HG03064 (cell line): ENCODE measurements at regions not wholly inside any gene's neighbourhood (a gene's known extent, or its start where the extent isn't known, plus 50 kb on each side); places are given as distances from the start of the nearest gene placed in this dataset.

Experiments used
- ATAC-seq: cut with Tn5 transposase; IDR thresholded peaks from one replicate; pipeline ENCODE4 v1.9.1; 2021; ENCODE audit warnings: low read depth; ENCODE audit not compliant: unreplicated experiment

DNA sequence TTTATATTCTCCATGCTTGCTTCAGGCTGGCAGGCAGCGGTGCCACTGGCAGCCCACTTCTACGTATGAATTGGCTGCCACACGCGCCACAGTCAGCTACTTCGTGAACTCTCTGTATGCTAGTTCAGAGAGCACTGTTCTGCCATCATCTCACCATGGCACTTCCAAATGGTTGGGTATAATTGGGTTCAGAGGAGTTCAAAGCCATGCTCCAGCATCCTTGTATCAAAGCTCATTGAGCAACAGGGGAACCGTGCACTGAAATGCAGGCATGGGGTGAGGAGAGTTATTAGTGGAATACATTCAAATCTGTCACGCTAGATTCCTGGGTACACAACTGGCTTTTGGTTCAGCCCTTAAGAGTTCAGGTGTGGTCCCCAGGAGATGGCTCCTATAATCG is 519.9 kb upstream of the NOX3 start:
- no peak for ATAC-seq

DNA sequence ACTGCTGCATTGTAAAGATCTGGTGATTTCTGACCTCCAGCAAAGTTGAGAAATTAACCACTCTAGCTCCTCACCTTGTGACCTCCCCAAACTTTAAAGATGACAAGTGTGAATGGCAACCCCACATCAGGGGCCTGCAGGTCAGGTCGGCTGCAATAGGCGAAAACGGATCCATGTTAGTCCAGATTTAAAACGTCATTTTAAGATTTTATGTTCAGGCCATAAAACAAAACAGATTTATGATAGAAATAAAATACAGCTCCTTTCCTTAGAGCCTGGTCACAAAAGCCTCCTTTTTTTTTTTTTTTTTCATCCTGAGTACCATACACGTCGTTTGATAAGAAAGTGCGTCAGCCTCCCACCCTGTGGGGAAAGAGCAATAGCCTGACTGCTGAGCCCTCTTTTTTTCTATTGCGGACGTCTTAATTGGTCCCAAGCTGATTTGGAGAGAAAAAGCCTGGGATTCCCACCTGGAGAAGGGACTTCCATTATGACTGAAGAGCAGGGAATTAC is 519.2 kb upstream of the NOX3 start:
- ATAC-seq: no peak

DNA sequence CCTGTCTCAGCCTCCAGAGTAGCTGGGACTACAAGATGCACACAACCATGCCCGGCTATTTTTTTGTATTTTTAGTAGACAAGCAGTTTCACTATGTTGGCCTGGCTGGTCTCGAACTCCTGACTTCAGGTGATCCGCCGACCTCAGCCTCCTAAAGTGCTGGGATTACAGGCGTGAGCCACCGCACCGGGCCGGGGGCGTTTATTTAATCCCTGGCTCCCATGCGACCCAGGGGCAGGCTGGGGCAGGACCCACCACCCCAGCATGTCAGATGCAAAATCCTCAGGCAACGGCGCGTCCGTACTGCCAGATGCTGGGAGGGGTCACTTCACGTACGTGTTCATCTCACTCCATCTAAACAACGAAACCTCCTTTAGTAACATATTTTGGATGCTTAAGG is 518.7 kb upstream of the NOX3 start:
- no peak for ATAC-seq

DNA sequence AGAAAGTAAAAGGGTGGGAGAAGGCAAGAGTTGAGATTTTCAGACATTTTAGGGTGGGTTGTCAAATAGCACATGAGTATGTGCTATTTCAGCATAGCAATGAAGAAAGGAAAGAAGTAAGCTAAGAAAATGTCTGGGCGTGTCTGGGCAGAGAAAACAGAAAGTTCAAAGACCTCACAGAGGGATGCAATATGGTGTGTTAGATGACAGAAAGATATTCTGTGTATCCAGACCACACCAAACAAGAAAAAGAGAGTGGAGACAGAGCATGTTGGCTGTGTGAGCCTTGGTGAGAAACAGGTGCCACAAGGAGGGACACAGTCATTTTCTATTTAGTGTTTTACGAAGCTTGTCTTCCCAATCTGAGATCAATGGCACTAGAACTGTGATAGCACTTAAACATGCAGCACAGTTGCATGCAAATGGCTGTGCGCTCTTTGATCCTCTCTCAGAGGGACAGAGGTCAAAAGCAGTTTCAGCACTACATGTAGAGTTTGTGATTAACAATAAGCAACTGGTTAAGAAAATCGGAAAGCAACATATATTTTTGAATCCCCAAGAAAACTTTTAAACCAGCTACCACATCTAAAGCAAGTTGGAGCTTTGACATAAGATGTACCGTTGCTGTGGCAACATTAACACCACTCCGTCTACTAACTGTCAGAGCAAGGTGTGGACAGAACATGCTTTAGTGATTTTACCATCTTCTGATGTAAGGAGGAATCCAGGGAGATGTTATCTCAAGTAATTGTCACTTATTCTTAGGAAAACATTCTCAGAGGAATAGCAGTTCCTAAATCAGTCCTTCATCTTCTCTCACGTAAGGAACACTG is 515.5 kb upstream of the NOX3 start:
- ATAC-seq: no peak

DNA sequence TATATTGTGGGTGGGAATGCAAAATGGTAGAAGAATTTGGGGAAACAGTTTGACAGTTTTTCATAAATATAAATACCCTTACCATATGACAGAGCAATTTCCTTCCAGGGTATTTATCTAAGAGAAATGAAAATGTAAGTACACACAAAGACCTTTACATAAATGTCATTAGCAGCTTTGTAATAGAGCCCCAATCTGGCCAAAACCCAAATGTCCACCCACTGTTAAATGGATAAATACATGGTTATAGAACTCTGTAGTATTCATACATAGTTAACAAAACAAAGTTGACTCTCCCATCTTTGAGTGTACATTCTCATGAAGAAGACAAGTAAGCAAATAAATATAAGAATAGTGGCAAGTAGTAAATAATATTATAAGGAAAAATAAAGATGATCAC is 514.8 kb upstream of the NOX3 start:
- ATAC-seq: no peak

DNA sequence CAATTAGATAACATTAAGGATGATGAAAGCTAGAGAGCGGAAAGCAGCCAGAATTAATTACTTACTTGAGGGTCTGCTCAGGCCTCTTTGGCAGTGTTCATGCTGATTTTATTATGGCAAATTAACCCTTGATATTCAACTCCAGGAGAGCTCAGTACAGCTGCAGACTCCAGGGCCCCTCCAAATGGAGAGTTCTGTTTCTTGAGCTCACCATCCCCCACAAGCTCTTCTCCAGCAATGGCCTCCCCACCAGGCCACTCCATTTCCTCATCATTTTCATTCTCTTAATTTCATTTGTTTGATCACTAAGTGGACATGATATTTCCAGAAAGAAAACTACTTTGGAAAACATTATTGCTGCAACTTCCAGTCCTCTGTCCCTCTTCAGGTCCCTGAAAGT is 513.3 kb upstream of the NOX3 start:
- ATAC-seq: no peak

DNA sequence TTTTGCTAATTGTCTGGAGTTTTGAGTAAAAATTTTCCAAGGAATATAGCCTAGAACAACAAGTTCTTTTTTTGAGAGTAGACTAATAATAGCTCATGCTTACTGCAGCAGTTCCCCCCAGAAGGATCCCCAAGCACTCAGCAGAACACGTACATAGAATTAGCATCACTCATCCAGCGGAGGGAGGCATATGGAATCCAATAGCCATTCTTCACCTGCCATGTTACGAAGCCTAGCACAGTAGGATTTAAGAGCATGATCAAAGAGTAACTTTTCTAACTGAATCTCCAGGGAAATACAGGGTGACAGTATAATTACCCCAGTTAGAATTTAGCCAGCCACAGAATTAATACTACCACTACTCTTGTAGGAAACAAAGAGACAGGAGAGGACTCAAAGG is 511.7 kb upstream of the NOX3 start:
- no peak for ATAC-seq

DNA sequence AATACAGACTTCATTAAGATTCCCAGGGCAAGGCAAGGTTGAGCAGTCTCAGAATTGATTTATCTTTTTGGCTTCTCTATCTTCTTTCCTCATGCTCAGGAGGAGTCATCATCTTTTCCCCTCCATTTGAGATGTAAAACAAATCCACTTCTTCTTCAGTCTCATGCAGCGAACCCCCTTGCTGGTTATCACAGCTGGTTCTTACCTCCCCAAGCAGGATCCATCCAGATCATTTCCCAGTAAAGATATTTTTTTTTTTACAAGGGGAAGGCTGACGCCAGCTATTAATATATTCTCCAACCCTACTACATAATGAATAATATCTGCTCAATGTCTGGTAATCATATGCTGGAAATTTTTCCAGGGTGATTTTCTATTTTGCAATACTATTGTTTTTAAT is 508.9 kb upstream of the NOX3 start:
- ATAC-seq: no peak

DNA sequence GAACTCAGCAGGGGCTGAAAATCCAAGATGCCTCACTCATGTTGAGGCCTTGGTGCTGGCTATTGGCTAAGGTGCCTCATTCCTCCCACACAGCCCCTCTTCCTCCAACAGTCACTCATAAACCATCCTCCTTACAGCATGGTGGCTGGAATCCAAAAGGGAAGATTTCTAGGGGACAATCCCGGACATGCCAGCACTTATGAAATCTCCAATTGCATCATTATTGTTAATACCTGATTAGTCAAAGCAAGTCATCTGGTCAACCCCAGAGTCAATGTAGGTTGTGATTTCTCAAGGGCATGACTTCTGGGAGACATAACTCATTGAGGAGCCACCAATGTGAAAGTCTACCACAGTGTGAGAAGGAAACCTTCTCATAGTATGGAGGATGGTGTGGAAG is 506.6 kb upstream of the NOX3 start:
- ATAC-seq: no peak

DNA sequence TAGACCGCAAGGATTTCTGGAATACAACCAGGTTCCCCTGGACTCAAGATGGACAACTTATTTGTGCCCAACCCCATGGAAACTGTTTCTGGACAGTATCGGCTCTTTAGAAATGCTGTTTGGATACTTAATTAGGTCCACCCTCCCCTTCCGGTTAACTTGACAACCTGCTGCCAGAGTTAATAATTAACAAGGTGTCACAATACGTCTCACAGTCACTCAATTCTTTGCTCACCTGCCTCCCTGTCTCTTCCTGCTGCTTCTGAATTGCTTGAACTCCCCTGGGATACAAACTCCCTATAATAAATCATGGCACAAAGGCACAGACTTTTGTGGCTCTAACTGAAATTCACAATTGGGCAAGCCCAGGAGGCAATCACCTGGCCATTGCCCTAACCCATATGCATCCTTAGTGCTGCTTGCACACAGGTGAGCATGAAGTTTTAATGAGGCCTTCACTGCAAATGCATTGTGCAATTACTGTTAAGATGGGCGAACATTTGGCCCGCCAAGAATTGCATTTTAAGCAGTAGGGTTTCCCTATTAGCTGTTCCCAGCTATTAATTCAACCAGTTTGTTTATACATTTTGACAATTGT is 504.4 kb upstream of the NOX3 start:
- no peak for ATAC-seq

DNA sequence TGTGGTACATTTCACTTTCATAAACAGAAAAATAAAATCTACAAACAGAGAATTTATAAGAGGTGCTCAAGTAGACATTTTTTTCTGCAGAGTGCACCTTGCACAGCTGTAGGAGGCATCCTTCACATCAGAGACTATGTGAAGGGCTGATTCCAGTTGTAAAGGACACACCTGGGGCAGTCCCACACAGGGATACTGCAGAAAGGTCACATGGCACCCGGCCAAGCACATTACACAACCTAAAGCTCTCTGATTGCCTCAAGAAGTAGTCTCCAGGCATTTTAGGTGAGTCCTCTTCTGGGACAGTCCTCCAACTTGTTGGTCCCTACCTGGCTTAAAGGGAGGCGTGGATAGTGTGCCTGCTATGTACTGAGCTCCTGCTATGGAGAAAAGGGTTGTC is 502.9 kb upstream of the NOX3 start:
- no peak for ATAC-seq

DNA sequence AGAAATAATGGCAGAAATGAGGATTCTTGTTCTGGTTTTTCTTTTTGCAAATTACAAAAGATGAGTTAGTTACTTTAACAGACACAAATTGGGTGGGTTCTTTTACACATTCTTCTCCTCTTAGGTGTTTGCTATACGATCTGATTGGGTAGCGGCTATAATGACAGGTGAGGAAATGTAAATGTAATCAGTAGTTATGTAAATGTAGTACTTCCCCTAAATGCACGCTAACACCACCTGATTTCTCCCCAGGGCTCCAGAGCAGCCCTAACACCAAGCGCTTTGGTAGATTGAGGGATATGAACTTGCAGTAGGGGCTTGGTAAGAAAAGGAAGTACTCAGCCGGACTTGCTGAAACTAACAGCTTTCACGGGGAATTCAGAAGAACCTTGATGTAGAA is 499.4 kb upstream of the NOX3 start:
- ATAC-seq: no peak

DNA sequence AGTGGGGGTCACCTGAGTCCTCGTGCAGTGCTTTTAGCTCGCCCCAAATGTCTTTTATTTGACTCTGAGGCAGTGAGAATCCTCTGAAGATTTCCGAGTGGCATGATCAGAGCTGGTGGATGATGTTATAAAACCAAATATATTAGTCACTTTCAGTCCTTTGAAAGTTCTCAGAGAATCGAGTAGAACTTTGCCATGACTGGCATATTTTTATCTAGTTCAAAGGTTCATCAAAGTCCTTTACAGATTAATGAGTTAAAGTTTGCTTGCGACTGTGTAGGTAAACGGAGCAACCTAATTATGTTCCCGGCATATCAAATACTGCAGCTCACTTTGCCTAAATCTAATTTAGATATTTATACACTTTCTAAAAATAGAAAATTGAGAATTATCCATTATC is 498.5 kb upstream of the NOX3 start:
- no peak for ATAC-seq

DNA sequence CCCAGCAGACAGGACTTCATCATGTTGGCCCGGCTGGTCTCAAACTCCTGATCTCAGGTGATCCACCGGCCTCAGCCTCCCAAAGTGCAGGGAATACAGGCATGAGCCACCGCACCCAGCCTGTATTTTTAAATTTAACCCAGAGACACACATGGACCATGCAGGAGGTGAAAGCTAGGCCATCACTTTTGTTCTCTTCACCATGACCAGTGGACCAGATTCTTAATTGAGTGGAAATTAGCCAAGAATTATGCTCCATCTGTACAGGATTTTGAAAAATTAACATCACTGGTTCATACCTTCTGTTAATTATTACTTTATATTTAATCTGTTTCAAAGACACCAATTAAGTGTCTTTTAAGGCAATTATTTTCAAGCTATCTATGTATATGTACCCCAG is 493.6 kb upstream of the NOX3 start:
- no peak for ATAC-seq

DNA sequence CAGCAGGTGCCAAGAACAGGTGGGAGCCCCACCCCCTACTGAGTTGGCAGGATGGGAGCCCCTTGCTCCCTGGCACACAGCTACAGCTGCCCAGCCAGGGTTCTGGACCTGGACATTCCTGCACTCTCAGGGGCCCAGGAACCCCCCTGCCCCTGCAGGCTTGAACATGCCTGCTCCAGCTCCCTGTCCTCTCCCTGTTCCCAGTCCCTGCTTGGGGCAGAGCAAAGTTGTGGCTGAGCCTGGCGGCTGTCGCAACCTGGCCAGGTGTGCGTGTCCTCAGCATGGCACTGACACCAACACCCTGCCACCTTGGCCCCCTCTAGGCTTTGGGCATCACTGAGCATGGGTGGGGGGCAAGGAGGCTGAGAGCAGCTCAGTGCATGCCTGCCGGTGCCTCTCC is 491.2 kb upstream of the NOX3 start:
- ATAC-seq: no peak

DNA sequence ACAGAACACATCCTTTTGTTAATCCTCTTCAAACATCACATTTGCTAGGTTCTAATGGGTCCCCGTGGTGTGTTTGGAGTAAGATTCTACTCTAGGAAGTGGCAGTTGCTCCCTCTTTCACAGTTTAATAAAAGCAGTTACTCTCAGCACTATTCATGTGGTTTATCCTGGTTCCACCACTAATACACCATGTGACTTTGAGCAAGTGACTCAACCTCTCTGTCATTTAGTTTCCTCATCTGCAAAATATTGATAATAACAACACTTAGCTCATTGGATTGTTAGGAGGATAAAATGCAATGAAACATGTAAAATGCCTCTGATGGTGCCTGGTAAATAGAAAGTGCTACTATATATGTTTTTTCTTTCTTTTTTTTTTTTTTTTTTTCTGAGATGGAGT is 488.0 kb upstream of the NOX3 start:
- no peak for ATAC-seq

DNA sequence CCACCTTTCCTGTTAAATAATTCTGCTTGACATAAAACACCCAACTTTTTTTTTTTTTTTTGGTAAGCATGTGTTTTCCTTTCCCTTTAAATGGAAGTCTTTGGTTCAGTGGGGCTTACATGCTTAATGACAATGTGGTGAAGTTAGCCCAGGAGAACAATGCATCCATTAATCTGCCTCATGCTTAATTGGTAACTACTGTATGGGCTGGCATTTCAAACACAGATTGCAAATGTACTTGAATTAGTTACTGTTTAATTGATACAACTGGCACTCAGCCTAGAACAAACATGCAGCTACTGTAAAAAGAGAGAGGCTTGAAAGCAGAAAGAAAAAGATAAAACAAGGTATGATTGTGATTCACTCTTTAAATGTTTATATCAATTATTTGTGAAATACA is 483.6 kb upstream of the NOX3 start:
- ATAC-seq: no peak

DNA sequence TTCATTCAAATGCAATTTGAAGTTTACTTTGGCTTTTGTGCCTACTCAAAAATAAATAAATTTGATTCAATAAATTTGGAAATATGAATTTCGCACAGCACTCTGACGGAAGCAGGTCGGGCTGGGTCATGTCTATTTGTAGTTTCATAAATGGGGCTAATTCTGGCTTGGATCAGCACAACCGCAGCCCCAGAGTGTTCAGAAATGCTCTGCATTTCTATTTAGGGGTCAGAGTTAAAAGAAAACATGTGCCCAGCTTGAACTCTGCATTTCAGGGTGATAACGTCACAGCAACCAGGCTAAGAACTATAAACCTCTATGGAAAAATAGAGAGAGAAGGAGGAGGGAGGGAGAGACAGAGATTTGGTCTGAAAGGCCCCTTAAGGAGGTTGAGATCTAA is 480.9 kb upstream of the NOX3 start:
- no peak for ATAC-seq

DNA sequence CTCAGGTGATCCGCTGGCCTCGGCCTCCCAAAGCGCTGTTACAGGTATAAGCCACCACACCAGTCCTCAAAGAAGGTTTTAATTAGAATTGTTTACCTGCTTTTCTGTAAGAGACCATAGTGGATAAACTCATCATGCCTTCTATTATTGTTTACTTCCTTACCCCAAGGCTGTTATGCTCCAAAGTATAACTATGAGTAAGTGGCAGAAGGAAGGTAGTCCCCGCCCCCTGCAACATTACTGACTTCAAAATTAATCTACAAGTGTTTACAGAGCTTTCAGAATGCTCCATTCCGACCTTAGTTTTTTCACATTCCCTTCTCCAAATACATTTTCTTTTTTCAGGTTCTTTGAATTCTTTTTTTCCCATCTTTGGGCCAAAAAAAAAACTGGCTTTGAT is 480.5 kb upstream of the NOX3 start:
- ATAC-seq: no peak

DNA sequence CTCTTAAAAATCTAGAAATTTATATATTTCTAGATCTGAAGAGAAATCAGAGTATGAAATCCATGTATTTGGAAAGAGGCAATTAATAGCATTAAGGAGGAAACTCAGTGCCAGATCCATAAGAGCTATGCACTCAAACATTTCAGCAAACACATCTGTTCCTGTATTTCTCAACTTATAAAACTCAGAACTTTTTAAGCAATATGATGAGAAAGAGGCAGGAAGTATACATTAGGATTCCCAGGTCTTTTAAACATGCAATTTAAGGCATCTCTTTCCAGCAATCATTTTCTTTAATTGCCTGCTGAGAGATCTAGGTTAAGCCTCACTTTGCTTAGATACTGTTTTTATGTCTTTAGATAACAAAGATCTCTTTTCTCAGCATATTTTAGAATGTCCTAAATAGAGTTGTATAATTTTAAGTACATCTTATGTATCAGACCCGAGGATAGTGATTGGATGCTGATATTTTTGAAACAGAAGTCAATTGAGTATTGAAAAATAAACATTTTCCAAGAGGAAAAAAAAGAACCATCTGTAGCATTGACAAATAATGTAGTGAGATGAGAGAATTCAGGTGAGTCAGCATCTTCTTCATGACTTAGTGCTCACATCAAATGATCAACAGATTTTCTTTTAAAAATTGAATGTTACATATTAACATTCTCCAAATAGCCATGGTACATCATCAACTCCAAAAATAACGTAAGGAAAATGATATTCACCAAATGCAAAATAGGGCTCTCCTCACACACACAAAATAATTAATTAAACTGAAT is 461.4 kb upstream of the NOX3 start:
- no peak for ATAC-seq

DNA sequence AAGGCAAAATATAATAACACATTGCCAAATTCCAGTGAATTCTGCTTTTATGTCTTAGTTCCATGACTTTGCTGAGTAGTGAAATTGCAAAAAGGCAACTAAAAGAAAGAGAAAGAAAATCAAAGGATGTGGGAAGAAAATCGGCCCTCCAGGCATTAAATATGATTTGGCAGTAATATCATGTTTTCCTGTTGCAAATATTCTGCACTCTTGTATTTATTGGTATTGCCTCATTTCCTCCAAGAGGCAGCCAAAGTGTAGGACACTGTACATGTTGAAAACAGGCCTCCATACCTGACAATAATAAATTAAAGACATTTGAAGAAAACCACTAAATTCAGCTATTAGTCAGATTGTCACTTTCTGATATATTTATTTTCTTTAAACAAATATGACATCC is 460.0 kb upstream of the NOX3 start:
- ATAC-seq: no peak

DNA sequence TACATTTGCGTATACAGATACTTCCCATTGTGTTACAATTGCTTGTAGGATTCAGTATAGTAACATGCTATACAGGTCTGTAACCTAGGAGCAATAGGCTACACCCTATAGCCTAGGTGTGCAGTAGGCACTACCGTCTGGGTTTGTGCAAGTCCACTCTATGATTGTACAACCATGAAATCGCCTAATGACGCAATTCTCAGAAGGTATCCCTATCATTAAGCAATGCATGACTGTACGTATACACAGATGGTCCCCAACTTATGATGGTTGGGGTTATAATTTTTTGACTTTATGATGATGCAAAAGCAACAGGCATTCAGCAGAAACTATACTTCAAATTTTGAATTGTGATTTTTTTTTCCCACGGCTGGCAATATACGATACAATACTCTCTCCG is 458.2 kb upstream of the NOX3 start:
- no peak for ATAC-seq
